AG09309 (cell line): ENCODE measurements at regions not wholly inside any gene's neighbourhood (a gene's known extent, or its start where the extent isn't known, plus 50 kb on each side); places are given as distances from the start of the nearest gene placed in this dataset.

Source experiments
- DNase-seq: peaks from one replicate; pipeline ENCODE4 v3.0.0-alpha.2; 2010; ENCODE audit warnings: low read depth
- H3K4me3 ChIP-seq: 2 replicates; pipeline ENCODE4 v1.5.1; 2011; ENCODE audit warnings: mild to moderate bottlenecking, low read depth, low read length, moderate library complexity; ENCODE audit not compliant: control insufficient read depth
- CTCF ChIP-seq: IDR thresholded peaks from 2 replicates; pipeline ENCODE4 v1.5.1; 2011; ENCODE audit warnings: mild to moderate bottlenecking, low read depth, low read length, inconsistent platforms; ENCODE audit not compliant: insufficient read depth, control insufficient read depth; ENCODE audit errors: missing control alignments

DNA sequence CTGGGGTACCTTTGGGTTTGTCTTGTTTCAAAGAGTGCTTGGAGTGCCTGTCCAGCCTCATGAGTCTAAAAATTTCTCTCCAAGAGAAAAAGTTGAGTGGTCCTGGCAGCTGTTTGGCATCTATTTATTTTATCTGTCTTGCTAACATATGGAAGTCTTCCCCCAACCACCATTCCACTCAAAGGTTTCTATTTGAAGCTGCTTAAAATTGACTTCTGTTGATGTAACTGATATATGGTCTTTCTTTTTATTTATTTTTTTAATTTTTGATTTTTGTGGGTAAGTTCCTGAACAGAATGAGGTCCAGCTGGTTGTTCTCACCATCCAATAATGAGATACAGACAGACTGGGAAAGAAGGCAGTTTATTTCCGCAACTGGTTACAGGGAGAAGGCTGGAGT, 178.7 kb upstream of the SGCD start:
- no peak overlapping the region for H3K4me3 ChIP-seq
- no peak for TF ChIP-seq CTCF
- DNase-seq: no peak

DNA sequence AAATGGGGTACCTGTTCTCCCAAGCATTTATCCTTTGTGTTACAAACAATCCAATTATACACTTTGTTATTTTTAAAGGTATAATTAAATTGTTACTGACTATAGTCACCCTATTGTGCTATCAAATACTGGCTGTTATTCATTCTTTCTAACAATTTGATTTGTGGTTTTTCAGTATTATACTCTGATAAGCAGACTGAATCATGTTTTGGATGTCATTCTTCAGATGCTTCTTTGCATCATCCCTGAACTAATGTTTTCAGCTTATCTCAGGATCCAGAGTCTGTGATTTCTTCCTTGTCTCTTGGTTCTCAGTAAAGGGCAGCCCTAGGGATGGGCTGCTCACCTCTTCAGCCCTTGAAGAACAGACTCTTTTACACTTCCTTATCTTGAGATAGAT, 177.8 kb upstream of the SGCD start:
- H3K4me3 ChIP-seq: no peak overlapping the region
- DNase-seq: peak; percentile 20
- no peak for TF ChIP-seq CTCF

- H3K4me3 ChIP-seq: no peak overlapping the region
- no peak for DNase-seq
- TF ChIP-seq CTCF: no peak
Observed at GRCh38 chr5:156153602-156154001, 173.4 kb upstream of the SGCD start.

- no peak for TF ChIP-seq CTCF
- DNase-seq: no peak
- H3K4me3 ChIP-seq: no peak overlapping the region
Observed at GRCh38 chr5:156154757-156155156, 172.2 kb upstream of the SGCD start.

DNA sequence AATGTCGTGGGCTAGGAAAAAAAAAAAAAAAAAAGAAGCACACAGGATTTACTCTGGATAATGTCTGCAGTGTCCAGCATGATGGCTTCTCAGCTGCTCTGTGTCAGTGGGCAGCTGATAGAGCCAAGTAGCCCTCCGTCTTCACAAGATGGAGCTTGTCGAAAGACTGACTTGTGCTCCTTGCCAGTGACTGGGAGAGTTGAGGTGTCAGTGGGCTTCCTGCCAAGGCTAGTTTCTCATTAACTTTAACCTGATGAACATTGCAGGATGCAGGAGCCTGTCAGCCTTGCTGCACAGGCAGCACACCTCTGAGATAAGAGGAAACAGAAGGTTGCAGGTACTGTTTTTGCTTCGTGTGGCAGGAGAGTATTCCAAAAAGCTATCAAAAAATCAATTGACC, 171.4 kb upstream of the SGCD start:
- DNase-seq: no peak
- H3K4me3 ChIP-seq: no peak overlapping the region
- no peak for TF ChIP-seq CTCF

- DNase-seq: no peak
- no peak for TF ChIP-seq CTCF
- no peak overlapping the region for H3K4me3 ChIP-seq
Observed at GRCh38 chr5:156164306-156164705, 162.7 kb upstream of the SGCD start.

DNA sequence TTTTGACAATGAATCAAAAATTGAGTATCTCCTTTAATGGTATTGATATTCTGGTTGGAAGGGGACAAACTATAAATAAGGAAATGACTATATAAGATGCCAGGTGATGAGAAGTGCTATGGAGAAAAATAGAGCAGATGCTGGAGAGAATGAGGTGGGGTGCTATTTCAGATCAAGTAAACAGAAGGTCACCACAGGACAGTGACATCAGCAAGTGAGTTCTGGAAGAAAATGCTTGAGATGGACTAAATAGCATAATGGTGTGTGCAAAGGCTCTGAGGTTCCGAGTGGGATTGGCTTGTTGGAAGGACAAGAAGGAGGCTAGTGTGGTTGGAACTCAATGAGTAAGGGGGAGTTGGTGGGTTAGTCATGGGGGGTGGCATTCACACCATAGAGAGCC, 157.5 kb upstream of the SGCD start:
- no peak for DNase-seq
- no peak for TF ChIP-seq CTCF
- no peak overlapping the region for H3K4me3 ChIP-seq
